ENCODE measurements at regions not wholly inside any gene's neighbourhood (a gene's known extent, or its start where the extent isn't known, plus 50 kb on each side); places are given as distances from the start of the nearest gene placed in this dataset.

DNA sequence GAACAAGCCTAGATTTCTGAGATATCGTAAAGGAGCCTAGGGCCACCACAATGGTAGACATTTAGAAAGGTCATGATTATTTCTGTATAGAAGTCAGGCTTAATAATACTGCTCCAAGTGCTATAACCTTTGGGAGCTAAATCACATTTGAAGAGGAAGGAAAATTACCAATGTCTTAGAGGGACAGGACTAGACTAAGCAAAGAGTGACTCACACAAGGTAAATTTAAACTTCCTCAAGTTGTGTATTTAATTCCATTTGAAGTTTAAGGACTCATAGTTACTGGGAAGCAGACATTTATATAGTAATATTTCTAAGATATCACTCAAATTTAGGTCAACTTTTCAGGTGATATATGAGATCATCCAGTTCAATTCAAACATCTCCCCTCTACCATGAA is 227.6 kb upstream of the MME start:
- Histone ChIP-seq H3K9ac (ENCODE audit: insufficient read depth in 1 of 2, low read length in 2 of 2) (no peak overlapping the region), H3K36me3 (ENCODE audit: control insufficient read depth in 4 of 4, insufficient read depth in 4 of 4, low read length in 4 of 4) (no peaks in the 10 kb centered on the region), H3K4me3 (no peak overlapping the region), H3K27ac (ENCODE audit: low read depth in 1 of 2, low read length in 1 of 2) (no peak overlapping the region), H3K9me3 (ENCODE audit: control insufficient read depth in 4 of 4, insufficient read depth in 3 of 4, low read length in 3 of 4) (no peaks in the 10 kb centered on the region), H3K27me3 (ENCODE audit: control insufficient read depth in 3 of 3, insufficient read depth in 3 of 3, low read length in 2 of 3) (no peaks in the 10 kb centered on the region), H3K4me1 (ENCODE audit: control insufficient read depth in 5 of 5, insufficient read depth in 5 of 5, low read length in 5 of 5) (peaks cover 0 to 7% (median 0%) of the 10 kb centered on the region in 5 donors)
- DNase-seq (no peak), ATAC-seq (ENCODE audit: insufficient read depth, low FRiP score) (no peak)
- TF ChIP-seq, protein P1, sequence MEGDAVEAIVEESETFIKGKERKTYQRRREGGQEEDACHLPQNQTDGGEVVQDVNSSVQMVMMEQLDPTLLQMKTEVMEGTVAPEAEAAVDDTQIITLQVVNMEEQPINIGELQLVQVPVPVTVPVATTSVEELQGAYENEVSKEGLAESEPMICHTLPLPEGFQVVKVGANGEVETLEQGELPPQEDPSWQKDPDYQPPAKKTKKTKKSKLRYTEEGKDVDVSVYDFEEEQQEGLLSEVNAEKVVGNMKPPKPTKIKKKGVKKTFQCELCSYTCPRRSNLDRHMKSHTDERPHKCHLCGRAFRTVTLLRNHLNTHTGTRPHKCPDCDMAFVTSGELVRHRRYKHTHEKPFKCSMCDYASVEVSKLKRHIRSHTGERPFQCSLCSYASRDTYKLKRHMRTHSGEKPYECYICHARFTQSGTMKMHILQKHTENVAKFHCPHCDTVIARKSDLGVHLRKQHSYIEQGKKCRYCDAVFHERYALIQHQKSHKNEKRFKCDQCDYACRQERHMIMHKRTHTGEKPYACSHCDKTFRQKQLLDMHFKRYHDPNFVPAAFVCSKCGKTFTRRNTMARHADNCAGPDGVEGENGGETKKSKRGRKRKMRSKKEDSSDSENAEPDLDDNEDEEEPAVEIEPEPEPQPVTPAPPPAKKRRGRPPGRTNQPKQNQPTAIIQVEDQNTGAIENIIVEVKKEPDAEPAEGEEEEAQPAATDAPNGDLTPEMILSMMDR (IDR thresholded peaks at IDR 0.05; ENCODE audit: control extremely low read depth, extremely low read depth), result no peak
- 48 to 92% methylated on average over 1 of the region's 1 CpG for WGBS, 2 donors

DNA sequence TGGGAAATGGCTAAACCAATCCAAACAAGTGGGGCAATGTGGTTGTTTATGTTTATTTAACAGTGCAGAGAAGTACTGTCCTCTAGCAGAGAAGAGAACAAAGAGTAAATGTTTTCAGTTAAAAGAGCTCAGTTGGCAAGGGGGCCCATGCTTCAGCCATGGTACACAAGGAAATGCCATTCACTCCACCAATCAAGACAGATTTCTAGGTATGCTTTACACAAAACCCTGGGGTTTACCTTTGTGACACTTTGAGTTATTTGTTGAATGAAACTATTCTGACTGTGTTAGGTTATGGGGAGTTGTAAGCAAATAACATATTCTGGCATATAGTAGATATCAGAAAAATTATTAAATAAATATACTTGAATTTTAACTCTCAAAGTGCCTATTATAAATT is 228.5 kb upstream of the MME start:
- ATAC-seq (ENCODE audit: insufficient read depth, low FRiP score) (no peak), DNase-seq (no peak)
- no peak overlapping the region for H3K4me3 ChIP-seq
- TF ChIP-seq, protein P1 (IDR thresholded peaks at IDR 0.05; ENCODE audit: control extremely low read depth, extremely low read depth), result no peak
- no peak overlapping the region for H3K27ac ChIP-seq (ENCODE audit: low read depth in 1 of 2, low read length in 1 of 2)
- H3K36me3 ChIP-seq (ENCODE audit: control insufficient read depth in 4 of 4, insufficient read depth in 4 of 4, low read length in 4 of 4), result no peaks in the 10 kb centered on the region
- H3K9ac ChIP-seq (ENCODE audit: insufficient read depth in 1 of 2, low read length in 2 of 2), result no peak overlapping the region
- H3K9me3 ChIP-seq (ENCODE audit: control insufficient read depth in 4 of 4, insufficient read depth in 3 of 4, low read length in 3 of 4), result no peaks in the 10 kb centered on the region
- no peaks in the 10 kb centered on the region for H3K27me3 ChIP-seq (ENCODE audit: control insufficient read depth in 3 of 3, insufficient read depth in 3 of 3, low read length in 2 of 3)
- peaks cover 0 to 7% (median 0%) of the 10 kb centered on the region in 5 donors for H3K4me1 ChIP-seq (ENCODE audit: control insufficient read depth in 5 of 5, insufficient read depth in 5 of 5, low read length in 5 of 5)

DNA sequence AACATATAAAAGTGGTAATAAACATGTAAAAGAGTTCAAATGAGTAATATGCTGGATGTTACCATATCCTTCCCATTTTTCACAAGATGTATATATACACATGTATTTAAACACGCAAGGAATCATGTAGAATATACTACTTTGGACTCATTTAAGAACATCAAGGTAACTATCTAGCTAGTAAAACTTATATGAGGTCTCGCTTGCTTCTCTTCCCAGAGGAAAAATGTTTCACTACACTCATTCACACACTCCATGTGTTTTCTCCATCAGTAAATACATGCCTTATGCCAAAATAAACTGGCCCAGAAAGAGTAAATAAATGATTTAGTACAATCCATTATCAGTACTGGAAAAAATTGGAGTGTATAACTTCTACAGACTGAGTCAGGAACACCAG is 229.2 kb upstream of the MME start:
- Histone ChIP-seq H3K36me3 (ENCODE audit: control insufficient read depth in 4 of 4, insufficient read depth in 4 of 4, low read length in 4 of 4) (no peaks in the 10 kb centered on the region), H3K4me3 (no peak overlapping the region), H3K27ac (ENCODE audit: low read depth in 1 of 2, low read length in 1 of 2) (no peak overlapping the region), H3K9ac (ENCODE audit: insufficient read depth in 1 of 2, low read length in 2 of 2) (no peak overlapping the region), H3K9me3 (ENCODE audit: control insufficient read depth in 4 of 4, insufficient read depth in 3 of 4, low read length in 3 of 4) (no peaks in the 10 kb centered on the region), H3K4me1 (ENCODE audit: control insufficient read depth in 5 of 5, insufficient read depth in 5 of 5, low read length in 5 of 5) (peaks cover 0 to 7% (median 0%) of the 10 kb centered on the region in 5 donors), H3K27me3 (ENCODE audit: control insufficient read depth in 3 of 3, insufficient read depth in 3 of 3, low read length in 2 of 3) (no peaks in the 10 kb centered on the region)
- no peak for ATAC-seq (ENCODE audit: insufficient read depth, low FRiP score)
- TF ChIP-seq, protein P1 (IDR thresholded peaks at IDR 0.05; ENCODE audit: control extremely low read depth, extremely low read depth), result no peak
- WGBS, 2 donors, result 91 to 92% methylated on average over 2 of the region's 2 CpGs
- DNase-seq, result peak in 2 of 3 donors; percentile 38 to 49

- Histone ChIP-seq H3K27ac (ENCODE audit: low read depth in 1 of 2, low read length in 1 of 2) (no peak overlapping the region), H3K9me3 (ENCODE audit: control insufficient read depth in 4 of 4, insufficient read depth in 3 of 4, low read length in 3 of 4) (no peaks in the 10 kb centered on the region), H3K4me3 (no peak overlapping the region), H3K9ac (ENCODE audit: insufficient read depth in 1 of 2, low read length in 2 of 2) (no peak overlapping the region), H3K27me3 (ENCODE audit: control insufficient read depth in 3 of 3, insufficient read depth in 3 of 3, low read length in 2 of 3) (no peaks in the 10 kb centered on the region), H3K4me1 (ENCODE audit: control insufficient read depth in 5 of 5, insufficient read depth in 5 of 5, low read length in 5 of 5) (peaks cover 0 to 7% (median 0%) of the 10 kb centered on the region in 5 donors), H3K36me3 (ENCODE audit: control insufficient read depth in 4 of 4, insufficient read depth in 4 of 4, low read length in 4 of 4) (no peaks in the 10 kb centered on the region)
- ATAC-seq (ENCODE audit: insufficient read depth, low FRiP score), result no peak
- TF ChIP-seq, protein P1 (IDR thresholded peaks at IDR 0.05; ENCODE audit: control extremely low read depth, extremely low read depth), result no peak
- WGBS, 2 donors, result 76 to 93% methylated on average over 2 of the region's 2 CpGs
- DNase-seq, result no peak
These were observed 230.7 kb upstream of the MME start for GRCh38 chr3:154849408-154849807.
